Stimulated activated CD4-positive, alpha-beta T cell treated with anti-CD3 and anti-CD28 coated beads, Interleukin-4, amount 100 ng/mL, for 48 hours (primary cell): ENCODE measurements at regions not wholly inside any gene's neighbourhood (a gene's known extent, or its start where the extent isn't known, plus 50 kb on each side); places are given as distances from the start of the nearest gene placed in this dataset.
"Not testable (repeated sequence)": the region's sequence is repeated elsewhere in the genome, so short reads cannot be mapped to it uniquely, and the experiment has no call there.

ENCODE experiments used
- DNase-seq, 2 donors: peaks; one replicate each; pipeline ENCODE4 v3.0.0-alpha.2; 2020; ENCODE audit warnings: low read depth in 2 of 2

- no peak for DNase-seq
Observed at GRCh38 chr5:164980480-164980879, 1475.1 kb downstream of the MAT2B start.

- no peak for DNase-seq
Observed at GRCh38 chr5:164998142-164998541, 1492.7 kb downstream of the MAT2B start.

- no peak for DNase-seq
Observed at GRCh38 chr5:164998590-164998989, 1493.2 kb downstream of the MAT2B start.

GRCh38 chr5:165000479-165001190, 1495.2 kb downstream of the MAT2B start:
- DNase-seq, result no peak

GRCh38 chr5:165003283-165003682, 1497.9 kb downstream of the MAT2B start:
- DNase-seq, result no peak

- no peak for DNase-seq
Observed at GRCh38 chr5:165004175-165004574, 1498.8 kb downstream of the MAT2B start.

- DNase-seq, result no peak
Observed at GRCh38 chr5:165014439-165014838, 1509.0 kb downstream of the MAT2B start.

GRCh38 chr5:165015126-165015525, 1509.7 kb downstream of the MAT2B start:
- no peak for DNase-seq

GRCh38 chr5:165015547-165015946, 1510.1 kb downstream of the MAT2B start:
- no peak for DNase-seq

- no peak for DNase-seq
Observed at GRCh38 chr5:165026971-165027370, 1521.6 kb downstream of the MAT2B start.

GRCh38 chr5:165028356-165028755, 1522.9 kb downstream of the MAT2B start:
- DNase-seq, result no peak

- no peak for DNase-seq
Observed at GRCh38 chr5:165029099-165029870, 1523.9 kb downstream of the MAT2B start.

GRCh38 chr5:165030971-165031370, 1525.6 kb downstream of the MAT2B start:
- DNase-seq, result no peak

GRCh38 chr5:165031371-165031770, 1526.0 kb downstream of the MAT2B start:
- no peak for DNase-seq

GRCh38 chr5:165035520-165035919, 1530.1 kb downstream of the MAT2B start:
- DNase-seq, result no peak

- DNase-seq, result no peak
Observed at GRCh38 chr5:165039748-165040147, 1534.3 kb downstream of the MAT2B start.

GRCh38 chr5:165045941-165046340, 1540.5 kb downstream of the MAT2B start:
- not testable (repeated sequence) for DNase-seq

- DNase-seq, result no peak
Observed at GRCh38 chr5:165055476-165055875, 1550.1 kb downstream of the MAT2B start.

GRCh38 chr5:165057145-165057544, 1551.7 kb downstream of the MAT2B start:
- no peak for DNase-seq

- DNase-seq, result no peak
Observed at GRCh38 chr5:165066751-165067385, 1561.4 kb downstream of the MAT2B start.

GRCh38 chr5:165076686-165077085, 1571.3 kb downstream of the MAT2B start:
- no peak for DNase-seq

GRCh38 chr5:165079389-165079788, 1574.0 kb downstream of the MAT2B start:
- DNase-seq, result no peak

GRCh38 chr5:165083394-165083793, 1578.0 kb downstream of the MAT2B start:
- DNase-seq, result no peak
